Esophagus muscularis mucosa (tissue), 4 donors: ENCODE measurements at regions not wholly inside any gene's neighbourhood (a gene's known extent, or its start where the extent isn't known, plus 50 kb on each side); places are given as distances from the start of the nearest gene placed in this dataset.

Source experiments
- DNase-seq: peaks from one replicate; pipeline ENCODE4 v3.0.0-alpha.2; 2017; ENCODE audit errors: extremely low spot score
- H3K27ac ChIP-seq, 4 donors: fragments of 200-600 bp; sonication (generic); replicated peaks in 1 of 4; 1 replicate in 3 of 4; 2 replicates in 1 of 4; pipeline ENCODE4 v1.5.1; 2016 to 2019; ENCODE audit warnings: mild to moderate bottlenecking in 1 of 4
- H3K27me3 ChIP-seq, 4 donors: fragments of 200-600 bp; sonication (generic); one replicate each; pipeline versions ENCODE4 v1.5.1 to v1.6.0; 2016 to 2019
- H3K36me3 ChIP-seq, 4 donors: fragments of 200-600 bp; sonication (generic); one replicate each; pipeline ENCODE4 v1.5.1; 2016 to 2019
- H3K4me1 ChIP-seq, 4 donors: fragments of 200-600 bp; sonication (generic); one replicate each; pipeline ENCODE4 v1.5.1; 2016 to 2019
- H3K4me3 ChIP-seq, 4 donors: fragments of 200-600 bp; sonication (generic); 1 replicate in 2 of 4; 2 replicates in 2 of 4; pipeline ENCODE4 v1.5.1; 2016 to 2019; ENCODE audit warnings: mild to moderate bottlenecking in 4 of 4, moderate library complexity in 1 of 4
- H3K9me3 ChIP-seq, 4 donors: fragments of 200-600 bp; sonication (generic); 1 replicate in 3 of 4; 2 replicates in 1 of 4; pipeline ENCODE4 v1.5.1; 2016 to 2019
- CTCF ChIP-seq, 3 experiments: fragments of 200-600 bp in 2 of 3; fragments of 450-650 bp in 1 of 3; sonication (generic) in 2 of 3; IDR thresholded peaks; one replicate each; pipeline ENCODE4 v1.5.1; 2017 to 2019; ENCODE audit warnings: antibody characterized with exemption in 3 of 3, mild to moderate bottlenecking in 2 of 3, moderate library complexity in 1 of 3
- EP300 ChIP-seq: sonication (generic); formaldehyde crosslinking; IDR thresholded peaks from one replicate; pipeline ENCODE4 v1.6.1; 2017; ENCODE audit warnings: antibody characterized with exemption
- POLR2A ChIP-seq: fragments of 450-650 bp; IDR thresholded peaks from one replicate; pipeline ENCODE4 v1.6.1; 2017; ENCODE audit warnings: antibody characterized with exemption, moderate library complexity, mild to moderate bottlenecking, low read depth
- POLR2AphosphoS5 ChIP-seq, 2 donors: sonication (generic); formaldehyde crosslinking; IDR thresholded peaks; one replicate each; pipeline ENCODE4 v1.6.1; 2017; ENCODE audit warnings: antibody characterized with exemption in 2 of 2
- WGBS: methylation state at CpG from one replicate; pipeline ENCODE4 v1.1.5; 2018; 5-methylcytosine and 5-hydroxymethylcytosine counted together
- intact Hi-C: fragments of 100-400 bp; cut with DNase I; formaldehyde crosslinking; loops from one replicate; pipeline ENCODE4 v1.15.1; 2023

GRCh38 chr20:41776421-41776820 lies 158.2 kb upstream of the CHD6 start:
- Histone ChIP-seq H3K4me3 (no peak overlapping the region), H3K27ac (no peak overlapping the region), H3K36me3 (no peaks in the 10 kb centered on the region), H3K27me3 (peaks cover 0 to 19% (median 0%) of the 10 kb centered on the region in 4 donors), H3K4me1 (no peaks in the 10 kb centered on the region), H3K9me3 (no peaks in the 10 kb centered on the region)
- WGBS: 79% methylated on average over 6 of the region's 6 CpGs
- DNase-seq: peak; percentile 57
- intact Hi-C loops: no loop called here
- TF ChIP-seq EP300: no peak
- TF ChIP-seq CTCF (IDR thresholded peaks at IDR 0.05): no peak
- no peak for TF ChIP-seq POLR2AphosphoS5 (IDR thresholded peaks at IDR 0.05)
- TF ChIP-seq POLR2A: no peak

GRCh38 chr20:41774291-41774690 lies 156.1 kb upstream of the CHD6 start:
- 91% methylated on average over 3 of the region's 3 CpGs for WGBS

GRCh38 chr20:41770965-41771364 lies 152.8 kb upstream of the CHD6 start:
- no peaks in the 10 kb centered on the region for H3K4me1 ChIP-seq
- no peaks in the 10 kb centered on the region for H3K9me3 ChIP-seq
- H3K4me3 ChIP-seq: no peak overlapping the region
- intact Hi-C loops: no loop called here
- no peaks in the 10 kb centered on the region for H3K36me3 ChIP-seq
- DNase-seq: no peak
- no peak overlapping the region for H3K27ac ChIP-seq
- TF ChIP-seq POLR2A (no peak), EP300 (no peak), CTCF (IDR thresholded peaks at IDR 0.05) (no peak), POLR2AphosphoS5 (IDR thresholded peaks at IDR 0.05) (no peak)
- 60% methylated on average over 2 of the region's 2 CpGs for WGBS
- H3K27me3 ChIP-seq: peaks cover 0 to 9% (median 0%) of the 10 kb centered on the region in 4 donors

More at GRCh38 chr20:41774291-41774690, 156.1 kb upstream of the CHD6 start:
- Histone ChIP-seq H3K27me3 (peaks cover 0 to 19% (median 0%) of the 10 kb centered on the region in 4 donors), H3K36me3 (no peaks in the 10 kb centered on the region), H3K4me1 (no peaks in the 10 kb centered on the region), H3K9me3 (no peaks in the 10 kb centered on the region), H3K27ac (no peak overlapping the region), H3K4me3 (no peak overlapping the region)
- TF ChIP-seq EP300: no peak
- no peak for TF ChIP-seq CTCF (IDR thresholded peaks at IDR 0.05)
- no peak for TF ChIP-seq POLR2AphosphoS5 (IDR thresholded peaks at IDR 0.05)
- TF ChIP-seq POLR2A: no peak
- no peak for DNase-seq
- intact Hi-C loops: no loop called here

GRCh38 chr20:41770427-41770826 lies 152.2 kb upstream of the CHD6 start:
- Histone ChIP-seq H3K4me3 (no peak overlapping the region), H3K4me1 (no peaks in the 10 kb centered on the region), H3K36me3 (no peaks in the 10 kb centered on the region), H3K27me3 (peaks cover 0 to 9% (median 0%) of the 10 kb centered on the region in 4 donors), H3K9me3 (no peaks in the 10 kb centered on the region), H3K27ac (no peak overlapping the region)
- no peak for TF ChIP-seq POLR2AphosphoS5 (IDR thresholded peaks at IDR 0.05)
- intact Hi-C loops: no loop called here
- peak; percentile 50 for DNase-seq
- WGBS: 70% methylated on average over 3 of the region's 3 CpGs

- intact Hi-C loops: no loop called here
- Histone ChIP-seq H3K27ac (no peak overlapping the region), H3K36me3 (no peaks in the 10 kb centered on the region), H3K4me3 (no peak overlapping the region), H3K27me3 (peaks cover 0 to 9% (median 0%) of the 10 kb centered on the region in 4 donors), H3K4me1 (no peaks in the 10 kb centered on the region), H3K9me3 (no peaks in the 10 kb centered on the region)
- WGBS: 47% methylated on average over 5 of the region's 5 CpGs
- TF ChIP-seq EP300: no peak
- TF ChIP-seq CTCF (IDR thresholded peaks at IDR 0.05): no peak
- TF ChIP-seq POLR2AphosphoS5 (IDR thresholded peaks at IDR 0.05): no peak
- no peak for TF ChIP-seq POLR2A
- peak; percentile 91 for DNase-seq
These were observed 151.4 kb upstream of the CHD6 start for GRCh38 chr20:41769592-41770018.
